SU-DHL-6 (cell line): ENCODE measurements at regions not wholly inside any gene's neighbourhood (a gene's known extent, or its start where the extent isn't known, plus 50 kb on each side); places are given as distances from the start of the nearest gene placed in this dataset.

Source experiments
- H2AFZ ChIP-seq: fragments of 200-600 bp; sonication (generic); 2 replicates; pipeline ENCODE4 v1.6.1; 2014; ENCODE audit warnings: low read depth, mild to moderate bottlenecking, moderate library complexity, mixed read lengths, antibody characterized with exemption, low read length; ENCODE audit not compliant: severe bottlenecking
- H3F3A ChIP-seq: fragments of 200-600 bp; shearing (Covaris generic); 2 replicates; pipeline ENCODE4 v1.6.0; 2016; ENCODE audit warnings: antibody characterized with exemption, mild to moderate bottlenecking; ENCODE audit not compliant: insufficient read depth
- H3K27ac ChIP-seq: fragments of 200-600 bp; sonication (generic); 2 replicates; pipeline ENCODE4 v1.5.1; 2016; ENCODE audit warnings: low read depth, mild to moderate bottlenecking, low read length, moderate library complexity, mixed read lengths
- H3K27me3 ChIP-seq: fragments of 200-600 bp; sonication (generic), shearing (Covaris generic); 2 replicates; pipeline ENCODE4 v1.6.0; 2014; ENCODE audit warnings: mild to moderate bottlenecking, low read length
- H3K36me3 ChIP-seq: fragments of 200-600 bp; sonication (generic); 2 replicates; pipeline ENCODE4 v1.6.1; 2014; ENCODE audit warnings: mild to moderate bottlenecking, low read length, mixed read lengths
- H3K4me2 ChIP-seq: fragments of 300-600, 200-600 bp; shearing (Covaris generic), sonication (generic); 2 replicates; pipeline ENCODE4 v1.6.0; 2014; ENCODE audit warnings: low read length, low read depth, mild to moderate bottlenecking; ENCODE audit not compliant: poor library complexity, severe bottlenecking
- H3K4me3 ChIP-seq: fragments of 200-600 bp; sonication (generic); 2 replicates; pipeline ENCODE4 v1.5.1; 2014; ENCODE audit warnings: antibody characterized with exemption, low read length, mild to moderate bottlenecking, mixed read lengths; ENCODE audit not compliant: insufficient read depth, poor library complexity, severe bottlenecking
- H3K79me2 ChIP-seq: fragments of 200-600 bp; sonication (generic); 2 replicates; pipeline ENCODE4 v1.6.1; 2014; ENCODE audit warnings: mild to moderate bottlenecking, low read length, moderate library complexity; ENCODE audit not compliant: insufficient read depth
- H3K9ac ChIP-seq: fragments of 200-600 bp; sonication (generic); 2 replicates; pipeline ENCODE4 v1.7.0; 2014; ENCODE audit warnings: mild to moderate bottlenecking, low read length
- H3K9me2 ChIP-seq: fragments of 200-600 bp; sonication (generic); replicated peaks from 2 replicates; pipeline ENCODE4 v1.6.1; 2014; ENCODE audit warnings: low read length; ENCODE audit not compliant: insufficient read depth
- H3K9me3 ChIP-seq: fragments of 200-600 bp; sonication (generic); 2 replicates; pipeline ENCODE4 v1.6.1; 2014; ENCODE audit warnings: low read length, mixed read lengths; ENCODE audit not compliant: insufficient read depth
- H4K20me1 ChIP-seq: fragments of 200-600 bp; sonication (generic); 2 replicates; pipeline ENCODE4 v1.6.1; 2014; ENCODE audit warnings: low read depth, mild to moderate bottlenecking, antibody characterized with exemption, low read length, moderate library complexity, mixed read lengths
- EZH2phosphoT487 ChIP-seq: fragments of 200-600 bp; sonication (generic), shearing (Covaris generic); conservative IDR thresholded peaks from 2 replicates; pipeline ENCODE4 v1.6.1; 2018; ENCODE audit warnings: mild to moderate bottlenecking, antibody characterized with exemption, low read length, moderate library complexity, mixed read lengths
- TF ChIP-seq, protein P1 (sequence below): fragments of 200-600 bp; sonication (generic); IDR thresholded peaks from one replicate; pipeline ENCODE4 v1.5.1; 2017; ENCODE audit warnings: antibody characterized with exemption, mild to moderate bottlenecking, low read length, moderate library complexity; ENCODE audit not compliant: insufficient read depth, poor library complexity, severe bottlenecking

DNA sequence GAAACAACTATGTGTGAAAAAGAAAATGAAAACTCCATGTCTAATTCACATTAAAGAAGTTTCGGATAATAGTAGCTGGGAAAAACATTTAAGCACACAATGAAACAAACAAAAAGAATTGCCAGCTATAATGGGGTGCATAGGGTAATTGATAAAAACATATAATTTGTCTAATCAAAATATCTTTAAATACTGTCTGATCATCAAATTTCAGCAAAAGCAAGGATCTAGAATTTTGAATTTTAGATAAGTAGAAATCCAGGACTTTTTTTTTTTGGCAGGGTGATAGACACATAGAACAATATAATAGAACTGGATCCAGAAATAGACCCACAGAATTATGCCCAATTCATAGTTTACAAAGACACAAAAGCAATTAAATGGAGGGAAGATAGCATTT, 585.0 kb downstream of the TAF11L14 start:
- H4K20me1 ChIP-seq: no peaks in the 10 kb centered on the region
- no peak for TF ChIP-seq EZH2phosphoT487
- TF ChIP-seq, protein P1, sequence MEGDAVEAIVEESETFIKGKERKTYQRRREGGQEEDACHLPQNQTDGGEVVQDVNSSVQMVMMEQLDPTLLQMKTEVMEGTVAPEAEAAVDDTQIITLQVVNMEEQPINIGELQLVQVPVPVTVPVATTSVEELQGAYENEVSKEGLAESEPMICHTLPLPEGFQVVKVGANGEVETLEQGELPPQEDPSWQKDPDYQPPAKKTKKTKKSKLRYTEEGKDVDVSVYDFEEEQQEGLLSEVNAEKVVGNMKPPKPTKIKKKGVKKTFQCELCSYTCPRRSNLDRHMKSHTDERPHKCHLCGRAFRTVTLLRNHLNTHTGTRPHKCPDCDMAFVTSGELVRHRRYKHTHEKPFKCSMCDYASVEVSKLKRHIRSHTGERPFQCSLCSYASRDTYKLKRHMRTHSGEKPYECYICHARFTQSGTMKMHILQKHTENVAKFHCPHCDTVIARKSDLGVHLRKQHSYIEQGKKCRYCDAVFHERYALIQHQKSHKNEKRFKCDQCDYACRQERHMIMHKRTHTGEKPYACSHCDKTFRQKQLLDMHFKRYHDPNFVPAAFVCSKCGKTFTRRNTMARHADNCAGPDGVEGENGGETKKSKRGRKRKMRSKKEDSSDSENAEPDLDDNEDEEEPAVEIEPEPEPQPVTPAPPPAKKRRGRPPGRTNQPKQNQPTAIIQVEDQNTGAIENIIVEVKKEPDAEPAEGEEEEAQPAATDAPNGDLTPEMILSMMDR: no peak
- no peak overlapping the region for H3K4me3 ChIP-seq
- no peak overlapping the region for H3K4me2 ChIP-seq
- no peaks in the 10 kb centered on the region for H3F3A ChIP-seq
- H3K36me3 ChIP-seq: no peaks in the 10 kb centered on the region
- H3K9me2 ChIP-seq: no peaks in the 10 kb centered on the region
- no peaks in the 10 kb centered on the region for H3K9me3 ChIP-seq
- no peaks in the 10 kb centered on the region for H3K27me3 ChIP-seq
- H2AFZ ChIP-seq: no peak overlapping the region
- no peak overlapping the region for H3K9ac ChIP-seq
- no peak overlapping the region for H3K27ac ChIP-seq
- H3K79me2 ChIP-seq: no peaks in the 10 kb centered on the region

DNA sequence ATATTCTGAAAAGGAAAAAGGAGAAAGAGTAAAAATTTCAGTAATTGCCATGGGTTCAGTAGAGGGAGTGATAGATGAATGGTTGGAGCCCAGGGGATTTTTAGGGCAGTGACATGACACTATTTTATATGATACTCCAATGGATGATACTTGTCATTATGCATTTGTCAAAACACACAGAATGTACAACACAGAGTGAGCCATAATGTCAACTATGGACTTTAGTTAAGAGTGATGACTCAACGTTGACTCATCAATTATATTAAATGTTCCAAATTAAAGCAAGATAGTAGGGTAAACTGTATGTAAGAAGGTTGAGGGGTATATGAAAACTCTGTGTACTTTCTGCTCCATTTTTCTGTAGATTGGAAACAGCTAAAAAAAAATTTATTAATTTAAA, 586.4 kb downstream of the TAF11L14 start:
- H3K27ac ChIP-seq: no peak overlapping the region
- H3K36me3 ChIP-seq: no peaks in the 10 kb centered on the region
- H4K20me1 ChIP-seq: no peaks in the 10 kb centered on the region
- no peaks in the 10 kb centered on the region for H3K79me2 ChIP-seq
- H3K4me2 ChIP-seq: no peak overlapping the region
- no peaks in the 10 kb centered on the region for H3K27me3 ChIP-seq
- no peak overlapping the region for H2AFZ ChIP-seq
- no peaks in the 10 kb centered on the region for H3F3A ChIP-seq
- H3K9ac ChIP-seq: no peak overlapping the region
- TF ChIP-seq EZH2phosphoT487: no peak
- TF ChIP-seq, protein P1: no peak
- H3K4me3 ChIP-seq: no peak overlapping the region
- no peaks in the 10 kb centered on the region for H3K9me2 ChIP-seq
- no peaks in the 10 kb centered on the region for H3K9me3 ChIP-seq

DNA sequence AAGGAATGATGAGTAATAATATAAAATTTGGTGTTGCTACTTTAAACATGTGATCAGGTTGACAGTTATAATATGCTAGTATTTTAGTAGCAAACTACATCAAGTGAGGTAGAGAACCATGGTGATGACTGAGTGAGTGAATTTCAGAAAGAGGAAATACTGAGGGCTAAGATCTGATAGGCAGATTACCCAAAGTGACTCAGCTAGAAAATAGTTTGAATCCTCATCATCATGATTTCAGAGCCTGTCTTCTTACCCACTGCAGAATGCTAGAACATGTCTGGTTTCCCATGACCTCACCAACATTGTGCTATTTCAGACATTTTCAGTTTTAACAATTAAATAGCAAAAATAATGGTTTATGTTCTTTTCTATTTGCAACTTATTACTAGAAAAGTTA, 602.1 kb downstream of the TAF11L14 start:
- H4K20me1 ChIP-seq: no peaks in the 10 kb centered on the region
- no peaks in the 10 kb centered on the region for H3K79me2 ChIP-seq
- no peak overlapping the region for H3K9ac ChIP-seq
- no peaks in the 10 kb centered on the region for H3K36me3 ChIP-seq
- no peak overlapping the region for H3K4me3 ChIP-seq
- H3K9me3 ChIP-seq: no peaks in the 10 kb centered on the region
- H3F3A ChIP-seq: no peaks in the 10 kb centered on the region
- H2AFZ ChIP-seq: no peak overlapping the region
- TF ChIP-seq EZH2phosphoT487: no peak
- TF ChIP-seq, protein P1: no peak
- no peaks in the 10 kb centered on the region for H3K27me3 ChIP-seq
- no peaks in the 10 kb centered on the region for H3K9me2 ChIP-seq
- no peak overlapping the region for H3K4me2 ChIP-seq
- no peak overlapping the region for H3K27ac ChIP-seq
